Sigmoid colon (tissue), 4 donors: ENCODE measurements at regions not wholly inside any gene's neighbourhood (a gene's known extent, or its start where the extent isn't known, plus 50 kb on each side); places are given as distances from the start of the nearest gene placed in this dataset.

ENCODE experiments used
- EP300 ChIP-seq, 4 donors: sonication (generic); formaldehyde crosslinking; IDR thresholded peaks; one replicate each; pipeline ENCODE4 v1.6.1; 2017; ENCODE audit warnings: antibody characterized with exemption in 4 of 4
- POLR2A ChIP-seq, 2 donors: fragments of 450-650 bp; IDR thresholded peaks; one replicate each; pipeline ENCODE4 v1.6.1; 2016; ENCODE audit warnings: antibody characterized with exemption in 2 of 2, mild to moderate bottlenecking in 2 of 2, moderate library complexity in 2 of 2
- POLR2AphosphoS5 ChIP-seq, 4 donors: sonication (generic); formaldehyde crosslinking; IDR thresholded peaks; one replicate each; pipeline ENCODE4 v1.6.1; 2017; ENCODE audit warnings: antibody characterized with exemption in 4 of 4
- TF ChIP-seq, protein P1 (sequence below), 4 experiments: fragments of 450-650 bp in 3 of 4; fragments of 200-600 bp in 1 of 4; IDR thresholded peaks; one replicate each; pipeline ENCODE4 v1.5.1; 2016 to 2019; ENCODE audit warnings: antibody characterized with exemption in 4 of 4, mild to moderate bottlenecking in 3 of 4, moderate library complexity in 2 of 4

GRCh38 chr3:73705792-73706191 is 81.1 kb upstream of the PDZRN3 start:
- no peak for TF ChIP-seq POLR2A (IDR thresholded peaks at IDR 0.05)
- no peak for TF ChIP-seq EP300 (IDR thresholded peaks at IDR 0.05)
- TF ChIP-seq, protein P1, sequence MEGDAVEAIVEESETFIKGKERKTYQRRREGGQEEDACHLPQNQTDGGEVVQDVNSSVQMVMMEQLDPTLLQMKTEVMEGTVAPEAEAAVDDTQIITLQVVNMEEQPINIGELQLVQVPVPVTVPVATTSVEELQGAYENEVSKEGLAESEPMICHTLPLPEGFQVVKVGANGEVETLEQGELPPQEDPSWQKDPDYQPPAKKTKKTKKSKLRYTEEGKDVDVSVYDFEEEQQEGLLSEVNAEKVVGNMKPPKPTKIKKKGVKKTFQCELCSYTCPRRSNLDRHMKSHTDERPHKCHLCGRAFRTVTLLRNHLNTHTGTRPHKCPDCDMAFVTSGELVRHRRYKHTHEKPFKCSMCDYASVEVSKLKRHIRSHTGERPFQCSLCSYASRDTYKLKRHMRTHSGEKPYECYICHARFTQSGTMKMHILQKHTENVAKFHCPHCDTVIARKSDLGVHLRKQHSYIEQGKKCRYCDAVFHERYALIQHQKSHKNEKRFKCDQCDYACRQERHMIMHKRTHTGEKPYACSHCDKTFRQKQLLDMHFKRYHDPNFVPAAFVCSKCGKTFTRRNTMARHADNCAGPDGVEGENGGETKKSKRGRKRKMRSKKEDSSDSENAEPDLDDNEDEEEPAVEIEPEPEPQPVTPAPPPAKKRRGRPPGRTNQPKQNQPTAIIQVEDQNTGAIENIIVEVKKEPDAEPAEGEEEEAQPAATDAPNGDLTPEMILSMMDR (IDR thresholded peaks at IDR 0.05) = no peak
- no peak for TF ChIP-seq POLR2AphosphoS5 (IDR thresholded peaks at IDR 0.05)
